Choroid plexus epithelial cell (primary cell): ENCODE measurements at regions not wholly inside any gene's neighbourhood (a gene's known extent, or its start where the extent isn't known, plus 50 kb on each side); places are given as distances from the start of the nearest gene placed in this dataset.

Source experiments
- DNase-seq: peaks from one replicate; pipeline ENCODE4 v3.0.0-alpha.2; 2010; ENCODE audit warnings: low read depth
- H3K4me3 ChIP-seq: 2 replicates; pipeline ENCODE4 v1.5.1; 2011; ENCODE audit warnings: low read depth, mild to moderate bottlenecking, control low read depth, low read length, moderate library complexity
- CTCF ChIP-seq: conservative IDR thresholded peaks from 2 replicates; pipeline ENCODE4 v1.5.1; 2011; ENCODE audit warnings: low read depth, mild to moderate bottlenecking, control low read depth, inconsistent platforms, low read length, moderate library complexity

- no peak for TF ChIP-seq CTCF
- H3K4me3 ChIP-seq, result no peak overlapping the region
- DNase-seq, result peak; percentile 81
Observed at GRCh38 chr1:78348496-78349284, 142.1 kb upstream of the PTGFR start.

DNA sequence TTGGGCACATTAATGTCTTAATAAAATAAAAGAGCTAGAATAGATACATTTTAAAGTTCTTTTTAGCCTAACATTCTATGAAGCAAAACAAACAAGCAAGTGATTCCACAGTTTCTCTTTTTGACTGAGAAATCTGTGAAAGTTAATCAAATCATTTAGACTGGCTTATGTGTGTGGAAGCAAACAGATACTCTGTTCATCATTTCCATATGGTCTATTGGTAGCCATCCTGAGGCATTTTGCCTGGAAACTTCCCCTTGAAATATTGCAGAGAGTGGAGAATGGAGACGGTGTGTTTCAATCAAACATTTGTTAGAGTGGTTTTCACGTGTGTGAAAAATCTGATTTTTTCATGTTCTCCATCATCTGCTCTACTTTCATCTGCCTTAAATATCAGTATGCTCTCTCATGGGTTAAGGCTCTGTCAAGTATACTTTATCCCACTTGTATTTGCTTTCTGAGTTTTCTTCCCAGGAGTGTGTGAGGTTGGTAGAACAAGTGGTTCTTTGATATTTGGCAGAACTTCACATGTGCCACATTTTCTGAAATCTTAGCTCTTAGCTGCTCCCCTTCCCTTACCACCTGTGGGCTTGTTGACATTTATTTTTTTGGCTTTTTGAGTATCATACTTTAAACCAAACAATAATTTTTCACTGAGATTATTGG, 139.1 kb upstream of the PTGFR start:
- no peak overlapping the region for H3K4me3 ChIP-seq
- DNase-seq, result no peak
- no peak for TF ChIP-seq CTCF

GRCh38 chr1:78355656-78356055, 135.1 kb upstream of the PTGFR start:
- DNase-seq, result peak; percentile 53
- H3K4me3 ChIP-seq, result no peak overlapping the region
- no peak for TF ChIP-seq CTCF

GRCh38 chr1:78358165-78358564, 132.6 kb upstream of the PTGFR start:
- DNase-seq, result no peak
- no peak overlapping the region for H3K4me3 ChIP-seq
- no peak for TF ChIP-seq CTCF

DNA sequence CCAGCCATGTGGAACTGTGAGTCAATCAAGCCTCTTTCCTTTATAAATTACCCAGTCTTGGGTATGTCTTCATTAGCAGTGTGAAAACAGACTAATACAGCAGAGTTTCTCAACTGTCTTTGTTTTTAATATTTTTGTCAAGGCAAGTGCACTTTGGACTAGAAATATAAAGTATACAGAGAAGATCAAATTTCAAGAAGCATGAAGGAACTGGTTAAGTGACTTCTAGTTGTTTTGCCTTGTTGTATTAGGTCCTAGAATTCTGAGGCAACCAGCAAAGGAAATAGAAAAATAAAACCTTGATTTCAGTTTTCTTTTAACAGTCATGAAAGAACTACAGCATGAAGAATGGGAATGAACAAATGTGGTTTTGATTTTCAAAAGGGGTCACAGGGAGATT, 131.1 kb upstream of the PTGFR start:
- DNase-seq, result no peak
- TF ChIP-seq CTCF, result no peak
- H3K4me3 ChIP-seq, result no peak overlapping the region

GRCh38 chr1:78360584-78360983, 130.2 kb upstream of the PTGFR start:
- DNase-seq, result no peak
- TF ChIP-seq CTCF, result no peak
- no peak overlapping the region for H3K4me3 ChIP-seq

DNA sequence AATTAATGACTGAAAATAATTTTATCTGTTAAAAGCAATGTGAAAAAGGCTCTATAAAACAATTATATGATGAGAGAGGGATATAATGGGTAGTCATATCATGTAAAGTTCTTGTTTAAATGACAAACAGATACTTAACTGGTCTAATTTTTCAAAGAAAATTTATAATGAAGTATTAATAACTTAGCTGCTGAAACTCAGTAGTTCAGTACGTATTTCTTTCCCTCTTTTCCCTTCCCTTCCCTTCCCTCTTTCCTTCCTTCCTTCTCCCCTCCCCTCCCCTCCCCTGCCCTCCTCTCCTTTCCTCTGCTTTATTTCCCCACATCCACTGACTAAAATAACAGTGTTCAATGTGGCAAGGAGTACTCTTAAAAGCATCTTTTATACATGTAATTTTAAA, 123.1 kb upstream of the PTGFR start:
- no peak overlapping the region for H3K4me3 ChIP-seq
- no peak for TF ChIP-seq CTCF
- no peak for DNase-seq
